HG03575 (cell line): ENCODE measurements at regions not wholly inside any gene's neighbourhood (a gene's known extent, or its start where the extent isn't known, plus 50 kb on each side); places are given as distances from the start of the nearest gene placed in this dataset.

ENCODE experiments used
- ATAC-seq: cut with Tn5 transposase; IDR thresholded peaks from one replicate; pipeline ENCODE4 v1.9.1; 2021; ENCODE audit not compliant: unreplicated experiment, insufficient number of reproducible peaks, low FRiP score; ENCODE audit errors: extremely low read depth

- ATAC-seq: no peak
These were observed 222.9 kb upstream of the MKLN1 start for GRCh38 chr7:131104596-131105293.

- ATAC-seq: no peak
These were observed 222.3 kb upstream of the MKLN1 start for GRCh38 chr7:131105294-131105798.

GRCh38 chr7:131105799-131106680, 221.6 kb upstream of the MKLN1 start:
- ATAC-seq: no peak

- ATAC-seq: no peak
These were observed 220.9 kb upstream of the MKLN1 start for GRCh38 chr7:131106681-131107336.

- ATAC-seq: peak; percentile 48
These were observed 220.1 kb upstream of the MKLN1 start for GRCh38 chr7:131107337-131108211.

- no peak for ATAC-seq
These were observed 219.3 kb upstream of the MKLN1 start for GRCh38 chr7:131108212-131108940.

GRCh38 chr7:131109011-131109758, 218.5 kb upstream of the MKLN1 start:
- ATAC-seq: no peak

GRCh38 chr7:131109759-131110296, 217.8 kb upstream of the MKLN1 start:
- ATAC-seq: no peak

- no peak for ATAC-seq
These were observed 217.2 kb upstream of the MKLN1 start for GRCh38 chr7:131110297-131111080.

- ATAC-seq: no peak
These were observed 216.5 kb upstream of the MKLN1 start for GRCh38 chr7:131111081-131111576.

GRCh38 chr7:131111792-131112191, 215.9 kb upstream of the MKLN1 start:
- no peak for ATAC-seq

GRCh38 chr7:131112431-131112830, 215.2 kb upstream of the MKLN1 start:
- no peak for ATAC-seq

GRCh38 chr7:131115340-131115739, 212.3 kb upstream of the MKLN1 start:
- ATAC-seq: no peak

GRCh38 chr7:131117439-131117838, 210.2 kb upstream of the MKLN1 start:
- ATAC-seq: no peak

- no peak for ATAC-seq
These were observed 208.3 kb upstream of the MKLN1 start for GRCh38 chr7:131119381-131119780.

GRCh38 chr7:131122394-131122793, 205.3 kb upstream of the MKLN1 start:
- ATAC-seq: no peak
